Kidney (tissue), 13 donors: ENCODE measurements at regions not wholly inside any gene's neighbourhood (a gene's known extent, or its start where the extent isn't known, plus 50 kb on each side); places are given as distances from the start of the nearest gene placed in this dataset.

Source experiments
- DNase-seq, 5 donors: peaks; one replicate each; pipeline ENCODE4 v3.0.0-alpha.2; 2013 to 2020
- FAIRE-seq: peaks from 2 replicates; lab custom pipeline; 2012; peaks lifted over from hg19 to GRCh38; lab: Jason Lieb, UNC
- H3K27ac ChIP-seq, 2 donors: one replicate each; pipeline ENCODE4 v1.7.0; 2013; ENCODE audit warnings: low read depth in 2 of 2, low read length in 2 of 2, inconsistent platforms in 1 of 2
- H3K27me3 ChIP-seq: one replicate; pipeline ENCODE4 v1.7.1; 2013; ENCODE audit warnings: low read length, inconsistent platforms; ENCODE audit not compliant: control insufficient read depth, insufficient read depth
- H3K36me3 ChIP-seq, 3 donors: one replicate each; pipeline versions ENCODE4 v1.7.0 to v1.7.1; 2013; ENCODE audit warnings: low read length in 3 of 3, control low read depth in 1 of 3, inconsistent platforms in 1 of 3; ENCODE audit not compliant: insufficient read depth in 3 of 3, control insufficient read depth in 2 of 3
- H3K4me1 ChIP-seq, 3 donors: one replicate each; pipeline versions ENCODE4 v1.7.0 to v1.7.1; 2013; ENCODE audit warnings: low read length in 3 of 3, inconsistent platforms in 1 of 3, low read depth in 1 of 3; ENCODE audit not compliant: control insufficient read depth in 2 of 3, insufficient read depth in 2 of 3
- H3K4me3 ChIP-seq, 3 donors: one replicate each; pipeline versions ENCODE4 v1.7.0 to v1.8.1; 2013; ENCODE audit warnings: low read length in 3 of 3, control low read depth in 1 of 3, inconsistent platforms in 1 of 3
- H3K9ac ChIP-seq, 3 donors: one replicate each; pipeline versions ENCODE4 v1.7.0 to v1.7.1; 2013; ENCODE audit warnings: low read length in 3 of 3, control low read depth in 1 of 3, inconsistent platforms in 1 of 3
- H3K9me3 ChIP-seq, 3 donors: one replicate each; pipeline versions ENCODE4 v1.7.0 to v1.7.1; 2013; ENCODE audit warnings: low read length in 3 of 3, control low read depth in 1 of 3, inconsistent platforms in 1 of 3; ENCODE audit not compliant: control insufficient read depth in 2 of 3, insufficient read depth in 1 of 3
- CTCF ChIP-seq: IDR thresholded peaks from 3 replicates; pipeline ENCODE4 v1.5.1; 2012; ENCODE audit warnings: mild to moderate bottlenecking, moderate library complexity, borderline replicate concordance; ENCODE audit not compliant: insufficient read depth; ENCODE audit errors: extremely low read depth
- intact Hi-C: fragments of 100-400 bp; cut with DNase I; formaldehyde crosslinking; loops from one replicate; pipeline ENCODE4 v1.11.1; 2022
- donor health status: control.
- donor health status: control.
- donor health status: control.
- donor health status: control.
- donor health status: control.
- donor health status: DM: yes; HTN: yes; CAD: no.
- donor health status: Normal renal cell carcinoma (clear cell type).

GRCh38 chr2:217551252-217551899, 451.4 kb downstream of the TNS1 start:
- H3K27ac ChIP-seq = no peak overlapping the region
- H3K9me3 ChIP-seq = no peaks in the 10 kb centered on the region
- no peak for TF ChIP-seq CTCF
- no peak overlapping the region for H3K9ac ChIP-seq
- DNase-seq (no peak), FAIRE-seq (no peak)
- H3K27me3 ChIP-seq = no peaks in the 10 kb centered on the region
- H3K36me3 ChIP-seq = no peaks in the 10 kb centered on the region
- intact Hi-C loops = no loop called here
- no peaks in the 10 kb centered on the region for H3K4me1 ChIP-seq
- no peak overlapping the region for H3K4me3 ChIP-seq

GRCh38 chr2:217539126-217539525, 463.7 kb downstream of the TNS1 start:
- Histone ChIP-seq H3K27ac (no peak overlapping the region), H3K4me3 (no peak overlapping the region), H3K9ac (no peak overlapping the region), H3K36me3 (no peaks in the 10 kb centered on the region), H3K9me3 (no peaks in the 10 kb centered on the region), H3K27me3 (no peaks in the 10 kb centered on the region), H3K4me1 (no peaks in the 10 kb centered on the region)
- FAIRE-seq (no peak), DNase-seq (no peak)
- TF ChIP-seq CTCF = no peak
- intact Hi-C loops = no loop called here

GRCh38 chr2:217538719-217539118, 464.1 kb downstream of the TNS1 start:
- no peak for FAIRE-seq
- TF ChIP-seq CTCF = no peak
- peak in 3 of 5 donors; percentile 62 to 93 (median 89) for DNase-seq
- Histone ChIP-seq H3K27ac (no peak overlapping the region), H3K4me3 (no peak overlapping the region), H3K36me3 (no peaks in the 10 kb centered on the region), H3K4me1 (no peaks in the 10 kb centered on the region), H3K27me3 (no peaks in the 10 kb centered on the region), H3K9ac (no peak overlapping the region), H3K9me3 (no peaks in the 10 kb centered on the region)
- intact Hi-C loops = no loop called here
